ENCODE measurements at regions not wholly inside any gene's neighbourhood (a gene's known extent, or its start where the extent isn't known, plus 50 kb on each side); places are given as distances from the start of the nearest gene placed in this dataset.
"Not testable (repeated sequence)": the region's sequence is repeated elsewhere in the genome, so short reads cannot be mapped to it uniquely, and the experiment has no call there.

DNA sequence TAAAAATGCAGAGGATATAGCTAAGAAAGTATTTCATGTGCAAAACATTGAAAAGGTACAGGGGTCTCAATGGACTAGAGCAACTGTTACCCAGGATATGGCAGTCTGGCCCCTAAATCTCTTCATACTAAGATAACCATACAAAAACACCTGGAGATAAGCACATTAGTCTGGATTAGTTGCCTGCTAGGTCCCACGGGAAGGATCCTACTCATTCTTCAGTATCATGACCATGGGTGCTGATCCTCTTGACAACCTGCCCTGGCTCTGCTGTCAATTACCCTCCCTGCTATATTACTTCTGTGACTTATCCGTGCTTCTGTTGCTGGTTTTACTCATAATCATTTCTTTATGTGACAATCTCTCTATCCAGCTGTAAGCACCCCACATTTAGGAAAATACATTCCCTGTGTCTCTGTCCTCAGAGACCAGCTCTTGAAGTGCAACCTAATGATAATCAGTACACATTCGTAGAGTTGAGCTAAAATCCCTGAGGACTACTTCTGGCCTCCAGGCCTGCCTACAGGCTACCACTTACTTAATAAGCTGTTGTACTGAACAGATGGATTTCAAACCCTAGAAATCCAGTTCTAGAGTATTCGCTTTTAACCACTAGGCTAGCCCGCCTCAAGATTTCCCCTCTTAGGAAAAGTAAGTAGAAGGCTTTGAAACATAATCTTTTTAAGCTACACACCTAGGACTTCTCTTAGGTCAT, 190.5 kb upstream of the OR13F1 start:
- intact Hi-C loops (cut with micrococcal nuclease): no loop called here
- DNase-seq: no peak
- POLR2A ChIA-PET: no interaction called here

DNA sequence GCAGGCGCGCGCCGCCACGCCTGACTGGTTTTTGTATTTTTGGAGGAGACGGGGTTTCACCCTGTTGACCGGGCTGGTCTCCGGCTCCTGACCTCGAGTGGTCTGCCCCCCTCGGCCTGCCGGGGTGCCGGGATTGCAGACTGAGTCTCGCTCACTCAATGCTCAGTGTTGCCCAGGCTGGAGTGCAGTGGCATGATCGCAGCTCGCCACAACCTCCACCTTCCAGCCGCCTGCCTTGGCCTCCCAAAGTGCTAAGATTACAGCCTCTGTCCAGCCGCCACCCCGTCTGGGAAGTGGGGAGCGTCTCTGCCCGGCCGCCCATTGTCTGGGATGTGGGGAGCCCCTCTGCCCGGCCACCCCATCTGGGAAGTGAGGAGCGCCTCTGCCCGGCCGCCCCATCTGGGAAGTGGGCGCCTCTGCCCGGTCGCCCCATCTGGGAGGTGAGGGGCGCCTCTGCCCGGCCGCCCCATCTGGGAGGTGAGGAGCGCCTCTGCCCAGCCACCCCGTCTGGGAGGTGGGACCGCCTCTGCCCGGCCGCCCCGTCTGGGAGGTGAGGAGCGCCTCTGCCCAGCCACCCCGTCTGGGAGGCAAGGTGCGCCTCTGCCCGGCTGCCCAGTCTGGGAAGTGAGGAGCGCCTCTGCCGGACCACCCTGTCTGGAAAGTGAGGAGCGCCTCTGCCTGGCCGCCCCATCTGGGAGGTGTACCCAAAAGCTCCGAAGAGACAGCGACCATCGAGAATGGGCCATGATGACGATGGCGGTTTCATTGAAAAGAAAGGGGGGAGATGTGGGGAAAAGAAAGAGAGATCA, 187.7 kb upstream of the OR13F1 start:
- H3K27me3 ChIP-seq (replicated peaks in 1 of 4; ENCODE audit: control extremely low read depth in 1 of 4, control insufficient read depth in 3 of 4, insufficient read depth in 4 of 4, low read length in 3 of 4); H3K27ac ChIP-seq (ENCODE audit: low read length in 2 of 2); intact Hi-C loops (cut with micrococcal nuclease); ATAC-seq (ENCODE audit: low read depth); H3K79me2 ChIP-seq (ENCODE audit: control insufficient read depth, insufficient read depth, low read length); H3K4me1 Mint-ChIP-seq; H4K20me1 ChIP-seq (ENCODE audit: control insufficient read depth, insufficient read depth, low read length, poor library complexity, severe bottlenecking); H3K4me3 ChIP-seq (ENCODE audit: control extremely low read depth in 1 of 5, extremely low read depth in 1 of 5, insufficient read depth in 1 of 5, low read depth in 2 of 5, low read length in 4 of 5); H3K9ac ChIP-seq (ENCODE audit: low read length); H3K4me3 Mint-ChIP-seq; H2AFZ ChIP-seq (ENCODE audit: insufficient read depth, low read depth, low read length, poor library complexity, severe bottlenecking); H3K36me3 ChIP-seq (replicated peaks in 1 of 2; ENCODE audit: control extremely low read depth in 1 of 2, control insufficient read depth in 1 of 2, extremely low read depth in 1 of 2, insufficient read depth in 2 of 2, low read length in 1 of 2); CTCF ChIA-PET; DNase-seq; H3K27ac Mint-ChIP-seq; H3K27me3 Mint-ChIP-seq; POLR2A ChIA-PET; H3K9me3 ChIP-seq (ENCODE audit: control extremely low read depth in 1 of 3, control insufficient read depth in 2 of 3, insufficient read depth in 1 of 3, low read length in 2 of 3); H3K4me1 ChIP-seq (ENCODE audit: control insufficient read depth in 2 of 2, insufficient read depth in 2 of 2, low read length in 2 of 2); H3K4me2 ChIP-seq (replicated peaks; ENCODE audit: low read depth, low read length, poor library complexity, severe bottlenecking); H3K9me3 Mint-ChIP-seq (ENCODE audit: insufficient read depth): not testable (repeated sequence)
- 95% methylated on average over 35 of the region's 50 CpGs for WGBS (ENCODE audit: insufficient coverage)

More for the DNA sequence above, 190.5 kb upstream of the OR13F1 start:
- Histone ChIP-seq H3K27ac (ENCODE audit: low read length in 2 of 2) (no peak overlapping the region), H3K36me3 (replicated peaks in 1 of 2; ENCODE audit: control extremely low read depth in 1 of 2, control insufficient read depth in 1 of 2, extremely low read depth in 1 of 2, insufficient read depth in 2 of 2, low read length in 1 of 2) (no peaks in the 10 kb centered on the region), H3K27me3 (replicated peaks in 1 of 4; ENCODE audit: control extremely low read depth in 1 of 4, control insufficient read depth in 3 of 4, insufficient read depth in 4 of 4, low read length in 3 of 4) (no peaks in the 10 kb centered on the region), H3K79me2 (ENCODE audit: control insufficient read depth, insufficient read depth, low read length) (no peaks in the 10 kb centered on the region), H3K9ac (ENCODE audit: low read length) (no peak overlapping the region), H3K4me2 (replicated peaks; ENCODE audit: low read depth, low read length, poor library complexity, severe bottlenecking) (no peak overlapping the region), H3K4me1 (ENCODE audit: control insufficient read depth in 2 of 2, insufficient read depth in 2 of 2, low read length in 2 of 2) (no peaks in the 10 kb centered on the region), H3K9me3 (ENCODE audit: control extremely low read depth in 1 of 3, control insufficient read depth in 2 of 3, insufficient read depth in 1 of 3, low read length in 2 of 3) (peaks cover 0 to 8% (median 0%) of the 10 kb centered on the region in 3 donors), H2AFZ (ENCODE audit: insufficient read depth, low read depth, low read length, poor library complexity, severe bottlenecking) (no peak overlapping the region), H4K20me1 (ENCODE audit: control insufficient read depth, insufficient read depth, low read length, poor library complexity, severe bottlenecking) (no peaks in the 10 kb centered on the region), H3K4me3 (ENCODE audit: control extremely low read depth in 1 of 5, extremely low read depth in 1 of 5, insufficient read depth in 1 of 5, low read depth in 2 of 5, low read length in 4 of 5) (no peak overlapping the region)
- CTCF ChIA-PET: no interaction called here
- Mint-ChIP-seq H3K4me1 (no peaks in the 10 kb centered on the region), H3K27me3 (no peaks in the 10 kb centered on the region), H3K4me3 (no peak overlapping the region), H3K9me3 (ENCODE audit: insufficient read depth) (no peaks in the 10 kb centered on the region), H3K27ac (no peak overlapping the region)
- ATAC-seq (ENCODE audit: low read depth): no peak
- 63% methylated on average over 3 of the region's 5 CpGs for WGBS (ENCODE audit: insufficient coverage)
- no peak for TF ChIP-seq EZH2 (IDR thresholded peaks at IDR 0.05; ENCODE audit: borderline replicate concordance, insufficient read depth, low read depth, low read length, poor library complexity, severe bottlenecking)
- TF ChIP-seq CTCF (IDR thresholded peaks at IDR 0.05): no peak
